Uterus (tissue), 3 donors: ENCODE measurements at regions not wholly inside any gene's neighbourhood (a gene's known extent, or its start where the extent isn't known, plus 50 kb on each side); places are given as distances from the start of the nearest gene placed in this dataset.

Source experiments
- DNase-seq, 2 donors: peaks; one replicate each; pipeline ENCODE4 v3.0.0-alpha.2; 2019 to 2020
- H3K27ac ChIP-seq, 2 donors: fragments of 200-600 bp; sonication (generic); 1 replicate in 1 of 2; 2 replicates in 1 of 2; pipeline ENCODE4 v1.5.1; 2016 to 2018
- H3K27me3 ChIP-seq, 2 donors: fragments of 200-600 bp; sonication (generic); one replicate each; pipeline ENCODE4 v1.5.1; 2018 to 2019; ENCODE audit warnings: control low read depth in 1 of 2
- H3K36me3 ChIP-seq, 2 donors: fragments of 200-600 bp; sonication (generic); one replicate each; pipeline ENCODE4 v1.5.1; 2019; ENCODE audit warnings: control low read depth in 1 of 2
- H3K4me1 ChIP-seq, 2 donors: fragments of 200-600 bp; sonication (generic); one replicate each; pipeline ENCODE4 v1.5.1; 2018 to 2019; ENCODE audit warnings: control low read depth in 1 of 2
- H3K4me3 ChIP-seq, 2 donors: fragments of 200-600 bp; sonication (generic); 1 replicate in 1 of 2; 2 replicates in 1 of 2; pipeline ENCODE4 v1.5.1; 2018 to 2019; ENCODE audit warnings: mild to moderate bottlenecking in 1 of 2
- H3K9me3 ChIP-seq, 2 donors: fragments of 200-600 bp; sonication (generic); one replicate each; pipeline ENCODE4 v1.5.1; 2019; ENCODE audit warnings: control low read depth in 1 of 2
- CTCF ChIP-seq, 4 experiments: fragments of 200-600 bp in 2 of 4; fragments of 450-650 bp in 2 of 4; sonication (generic) in 2 of 4; IDR thresholded peaks; one replicate each; pipeline ENCODE4 v1.5.1; 2016 to 2019; ENCODE audit warnings: antibody characterized with exemption in 4 of 4, mild to moderate bottlenecking in 2 of 4, moderate library complexity in 1 of 4
- POLR2A ChIP-seq, 2 donors: fragments of 450-650 bp; IDR thresholded peaks; one replicate each; pipeline ENCODE4 v1.6.1; 2016; ENCODE audit warnings: antibody characterized with exemption in 2 of 2, mild to moderate bottlenecking in 1 of 2, moderate library complexity in 1 of 2
- intact Hi-C: fragments of 100-400 bp; cut with DNase I; formaldehyde crosslinking; loops from one replicate; pipeline ENCODE4 v1.15.1; 2023; ENCODE audit warnings: low total_unique reads
- donor health status: DM: yes; HTN: yes; CAD: no.

GRCh38 chr2:106686814-106687213 is 199.2 kb downstream of the ST6GAL2 start:
- H3K9me3 ChIP-seq: no peaks in the 10 kb centered on the region
- H3K36me3 ChIP-seq: no peaks in the 10 kb centered on the region
- DNase-seq: no peak
- H3K27ac ChIP-seq: no peak overlapping the region
- no peaks in the 10 kb centered on the region for H3K4me1 ChIP-seq
- no peak for TF ChIP-seq CTCF (IDR thresholded peaks at IDR 0.05)
- TF ChIP-seq POLR2A (IDR thresholded peaks at IDR 0.05): no peak
- H3K27me3 ChIP-seq: no peaks in the 10 kb centered on the region
- intact Hi-C loops: no loop called here
- H3K4me3 ChIP-seq: no peak overlapping the region

GRCh38 chr2:106694964-106695470 is 190.9 kb downstream of the ST6GAL2 start:
- Histone ChIP-seq H3K4me1 (no peaks in the 10 kb centered on the region), H3K36me3 (no peaks in the 10 kb centered on the region), H3K27ac (no peak overlapping the region), H3K27me3 (no peaks in the 10 kb centered on the region), H3K4me3 (no peak overlapping the region), H3K9me3 (no peaks in the 10 kb centered on the region)
- TF ChIP-seq CTCF (IDR thresholded peaks at IDR 0.05) (no peak), POLR2A (IDR thresholded peaks at IDR 0.05) (no peak)
- intact Hi-C loops: no loop called here
- no peak for DNase-seq

GRCh38 chr2:106695919-106696318 is 190.0 kb downstream of the ST6GAL2 start:
- no peaks in the 10 kb centered on the region for H3K27me3 ChIP-seq
- no peak for DNase-seq
- TF ChIP-seq POLR2A (IDR thresholded peaks at IDR 0.05) (no peak), CTCF (IDR thresholded peaks at IDR 0.05) (no peak)
- H3K9me3 ChIP-seq: no peaks in the 10 kb centered on the region
- H3K36me3 ChIP-seq: no peaks in the 10 kb centered on the region
- intact Hi-C loops: no loop called here
- H3K4me1 ChIP-seq: no peaks in the 10 kb centered on the region
- H3K4me3 ChIP-seq: no peak overlapping the region
- no peak overlapping the region for H3K27ac ChIP-seq

- H3K36me3 ChIP-seq: no peaks in the 10 kb centered on the region
- TF ChIP-seq POLR2A (IDR thresholded peaks at IDR 0.05): no peak
- TF ChIP-seq CTCF (IDR thresholded peaks at IDR 0.05): no peak
- H3K9me3 ChIP-seq: no peaks in the 10 kb centered on the region
- no peak for DNase-seq
- H3K4me1 ChIP-seq: no peaks in the 10 kb centered on the region
- H3K27me3 ChIP-seq: no peaks in the 10 kb centered on the region
- intact Hi-C loops: no loop called here
- no peak overlapping the region for H3K4me3 ChIP-seq
- H3K27ac ChIP-seq: no peak overlapping the region
Measured at GRCh38 chr2:106700616-106701015, 185.4 kb downstream of the ST6GAL2 start.

- Histone ChIP-seq H3K9me3 (no peaks in the 10 kb centered on the region), H3K36me3 (no peaks in the 10 kb centered on the region), H3K27me3 (no peaks in the 10 kb centered on the region), H3K4me1 (no peaks in the 10 kb centered on the region), H3K27ac (no peak overlapping the region), H3K4me3 (no peak overlapping the region)
- intact Hi-C loops: no loop called here
- no peak for TF ChIP-seq CTCF (IDR thresholded peaks at IDR 0.05)
- TF ChIP-seq POLR2A (IDR thresholded peaks at IDR 0.05): no peak
- no peak for DNase-seq
Measured at GRCh38 chr2:106701203-106702022, 184.6 kb downstream of the ST6GAL2 start.
